HL-60 (cell line): ENCODE measurements at regions not wholly inside any gene's neighbourhood (a gene's known extent, or its start where the extent isn't known, plus 50 kb on each side); places are given as distances from the start of the nearest gene placed in this dataset.

Experiments used
- DNase-seq, 2 experiments: peaks; one replicate each; pipeline ENCODE4 v3.0.0-alpha.2; 2010 to 2020; ENCODE audit warnings: low read depth in 1 of 2, low spot score in 1 of 2
- H3K27ac ChIP-seq: fragments of 250-450 bp; sonication (Bioruptor Pico); replicated peaks from 2 replicates; pipeline ENCODE4 v1.5.1; 2020; ENCODE audit warnings: mild to moderate bottlenecking, moderate library complexity
- H3K27me3 ChIP-seq: fragments of 250-450 bp; sonication (Bioruptor Pico); 2 replicates; pipeline ENCODE4 v1.5.1; 2021; ENCODE audit warnings: mild to moderate bottlenecking, moderate library complexity; ENCODE audit not compliant: insufficient read depth, poor library complexity, severe bottlenecking
- H3K4me3 ChIP-seq: replicated peaks from 2 replicates; pipeline ENCODE4 v1.5.1; 2011; ENCODE audit warnings: mild to moderate bottlenecking, control low read depth, low read length; ENCODE audit not compliant: insufficient read depth
- GABPA ChIP-seq: IDR thresholded peaks from 2 replicates; pipeline ENCODE4 v1.6.1; 2012; ENCODE audit warnings: low read depth
- POLR2AphosphoS5 ChIP-seq: IDR thresholded peaks from 2 replicates; pipeline ENCODE4 v1.6.1; 2012; ENCODE audit warnings: low read depth
- SPI1 ChIP-seq: IDR thresholded peaks from 2 replicates; pipeline ENCODE4 v1.6.1; 2012; ENCODE audit warnings: low read depth, mild to moderate bottlenecking, borderline replicate concordance
- TF ChIP-seq, protein P1 (sequence below): IDR thresholded peaks from one replicate; pipeline ENCODE4 v1.5.1; 2011; ENCODE audit warnings: low read length, control low read depth, inconsistent platforms; ENCODE audit not compliant: insufficient read depth
- TF ChIP-seq, protein P2 (sequence below): IDR thresholded peaks from 2 replicates; pipeline ENCODE4 v1.6.1; 2012; ENCODE audit warnings: low read depth; ENCODE audit not compliant: insufficient replicate concordance

DNA sequence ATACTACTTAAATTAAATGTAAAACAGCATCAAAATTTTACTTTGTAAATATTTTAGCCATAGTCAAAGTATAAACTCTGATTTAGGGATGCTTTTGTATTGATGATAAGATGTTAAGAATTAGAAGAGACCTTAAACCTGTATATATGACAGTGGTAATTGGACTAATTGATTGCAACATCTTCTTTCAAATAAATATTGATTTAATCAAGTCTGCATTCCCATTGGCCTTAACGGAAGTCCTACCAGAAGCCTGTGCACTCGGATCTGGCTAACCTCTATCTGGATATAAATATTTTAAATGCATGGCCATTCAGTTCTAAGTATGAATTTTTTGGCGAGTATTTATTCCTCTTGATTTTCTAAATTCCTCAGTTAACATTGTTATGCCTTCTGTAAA lies 856.1 kb downstream of the USP25 start:
- Histone ChIP-seq H3K4me3 (no peak overlapping the region), H3K27ac (no peak overlapping the region), H3K27me3 (no peaks in the 10 kb centered on the region)
- TF ChIP-seq, protein P1, sequence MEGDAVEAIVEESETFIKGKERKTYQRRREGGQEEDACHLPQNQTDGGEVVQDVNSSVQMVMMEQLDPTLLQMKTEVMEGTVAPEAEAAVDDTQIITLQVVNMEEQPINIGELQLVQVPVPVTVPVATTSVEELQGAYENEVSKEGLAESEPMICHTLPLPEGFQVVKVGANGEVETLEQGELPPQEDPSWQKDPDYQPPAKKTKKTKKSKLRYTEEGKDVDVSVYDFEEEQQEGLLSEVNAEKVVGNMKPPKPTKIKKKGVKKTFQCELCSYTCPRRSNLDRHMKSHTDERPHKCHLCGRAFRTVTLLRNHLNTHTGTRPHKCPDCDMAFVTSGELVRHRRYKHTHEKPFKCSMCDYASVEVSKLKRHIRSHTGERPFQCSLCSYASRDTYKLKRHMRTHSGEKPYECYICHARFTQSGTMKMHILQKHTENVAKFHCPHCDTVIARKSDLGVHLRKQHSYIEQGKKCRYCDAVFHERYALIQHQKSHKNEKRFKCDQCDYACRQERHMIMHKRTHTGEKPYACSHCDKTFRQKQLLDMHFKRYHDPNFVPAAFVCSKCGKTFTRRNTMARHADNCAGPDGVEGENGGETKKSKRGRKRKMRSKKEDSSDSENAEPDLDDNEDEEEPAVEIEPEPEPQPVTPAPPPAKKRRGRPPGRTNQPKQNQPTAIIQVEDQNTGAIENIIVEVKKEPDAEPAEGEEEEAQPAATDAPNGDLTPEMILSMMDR: no peak
- TF ChIP-seq, protein P2, sequence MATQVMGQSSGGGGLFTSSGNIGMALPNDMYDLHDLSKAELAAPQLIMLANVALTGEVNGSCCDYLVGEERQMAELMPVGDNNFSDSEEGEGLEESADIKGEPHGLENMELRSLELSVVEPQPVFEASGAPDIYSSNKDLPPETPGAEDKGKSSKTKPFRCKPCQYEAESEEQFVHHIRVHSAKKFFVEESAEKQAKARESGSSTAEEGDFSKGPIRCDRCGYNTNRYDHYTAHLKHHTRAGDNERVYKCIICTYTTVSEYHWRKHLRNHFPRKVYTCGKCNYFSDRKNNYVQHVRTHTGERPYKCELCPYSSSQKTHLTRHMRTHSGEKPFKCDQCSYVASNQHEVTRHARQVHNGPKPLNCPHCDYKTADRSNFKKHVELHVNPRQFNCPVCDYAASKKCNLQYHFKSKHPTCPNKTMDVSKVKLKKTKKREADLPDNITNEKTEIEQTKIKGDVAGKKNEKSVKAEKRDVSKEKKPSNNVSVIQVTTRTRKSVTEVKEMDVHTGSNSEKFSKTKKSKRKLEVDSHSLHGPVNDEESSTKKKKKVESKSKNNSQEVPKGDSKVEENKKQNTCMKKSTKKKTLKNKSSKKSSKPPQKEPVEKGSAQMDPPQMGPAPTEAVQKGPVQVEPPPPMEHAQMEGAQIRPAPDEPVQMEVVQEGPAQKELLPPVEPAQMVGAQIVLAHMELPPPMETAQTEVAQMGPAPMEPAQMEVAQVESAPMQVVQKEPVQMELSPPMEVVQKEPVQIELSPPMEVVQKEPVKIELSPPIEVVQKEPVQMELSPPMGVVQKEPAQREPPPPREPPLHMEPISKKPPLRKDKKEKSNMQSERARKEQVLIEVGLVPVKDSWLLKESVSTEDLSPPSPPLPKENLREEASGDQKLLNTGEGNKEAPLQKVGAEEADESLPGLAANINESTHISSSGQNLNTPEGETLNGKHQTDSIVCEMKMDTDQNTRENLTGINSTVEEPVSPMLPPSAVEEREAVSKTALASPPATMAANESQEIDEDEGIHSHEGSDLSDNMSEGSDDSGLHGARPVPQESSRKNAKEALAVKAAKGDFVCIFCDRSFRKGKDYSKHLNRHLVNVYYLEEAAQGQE: no peak
- no peak for TF ChIP-seq GABPA
- TF ChIP-seq POLR2AphosphoS5: no peak
- no peak for TF ChIP-seq SPI1
- no peak for DNase-seq

DNA sequence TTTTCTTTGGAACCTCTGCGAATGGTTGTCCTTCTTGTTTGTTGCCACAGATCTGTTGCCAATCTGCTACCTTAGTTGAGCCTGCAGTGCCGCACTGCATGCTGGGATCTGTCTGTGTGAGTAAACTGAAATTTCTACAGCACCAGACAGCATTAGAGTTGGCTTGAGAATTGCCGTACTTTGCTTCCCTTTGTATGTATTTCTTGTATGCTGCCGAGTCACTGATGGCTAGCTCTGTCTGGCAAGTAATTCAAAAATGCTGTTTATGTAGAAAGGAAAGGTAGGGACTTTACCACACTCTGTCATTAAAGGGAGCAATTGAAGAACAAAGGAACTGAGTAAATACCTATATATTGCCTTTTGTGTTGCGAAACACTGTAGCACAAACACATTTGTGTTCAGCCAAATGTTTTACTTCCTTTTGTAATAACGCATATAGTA lies 857.4 kb downstream of the USP25 start:
- TF ChIP-seq GABPA (no peak), SPI1 (no peak), POLR2AphosphoS5 (no peak)
- TF ChIP-seq, protein P1: no peak
- TF ChIP-seq, protein P2: no peak
- DNase-seq: no peak
- H3K27me3 ChIP-seq: no peaks in the 10 kb centered on the region
- H3K4me3 ChIP-seq: no peak overlapping the region
- H3K27ac ChIP-seq: no peak overlapping the region

DNA sequence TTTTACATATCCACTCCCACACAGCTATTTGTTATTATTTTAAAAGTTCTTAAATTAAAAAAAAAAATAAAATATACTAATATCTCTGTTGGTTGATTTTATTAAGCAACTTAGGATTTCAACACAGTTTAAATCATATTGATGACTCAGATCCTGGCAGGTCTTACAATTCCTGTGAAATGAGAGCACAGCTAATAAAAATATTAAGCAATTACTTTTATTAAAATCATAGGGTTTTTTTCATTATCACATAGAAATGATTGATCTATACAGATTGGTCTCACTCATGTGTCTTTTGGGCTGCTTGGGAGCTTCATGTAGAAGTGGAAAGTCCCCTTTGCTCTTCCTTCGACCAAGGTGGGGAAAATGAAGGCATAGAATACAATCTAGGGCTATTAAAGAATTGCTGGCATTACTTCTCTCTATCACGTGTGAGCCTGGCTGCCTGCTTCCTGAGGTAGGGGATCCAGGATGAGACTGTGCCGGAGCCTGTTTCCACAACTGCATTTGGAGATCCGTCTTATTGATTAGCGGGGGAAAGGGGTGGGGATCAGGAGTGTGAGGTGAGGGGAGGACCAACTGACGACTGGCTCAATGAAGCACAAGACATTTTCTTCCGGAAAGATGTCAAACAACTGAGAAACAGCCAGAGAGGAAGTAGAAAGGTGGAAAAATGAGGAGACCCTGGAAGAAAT lies 858.0 kb downstream of the USP25 start:
- Histone ChIP-seq H3K27me3 (no peaks in the 10 kb centered on the region), H3K4me3 (no peak overlapping the region), H3K27ac (no peak overlapping the region)
- DNase-seq: no peak
- TF ChIP-seq, protein P1: no peak

DNA sequence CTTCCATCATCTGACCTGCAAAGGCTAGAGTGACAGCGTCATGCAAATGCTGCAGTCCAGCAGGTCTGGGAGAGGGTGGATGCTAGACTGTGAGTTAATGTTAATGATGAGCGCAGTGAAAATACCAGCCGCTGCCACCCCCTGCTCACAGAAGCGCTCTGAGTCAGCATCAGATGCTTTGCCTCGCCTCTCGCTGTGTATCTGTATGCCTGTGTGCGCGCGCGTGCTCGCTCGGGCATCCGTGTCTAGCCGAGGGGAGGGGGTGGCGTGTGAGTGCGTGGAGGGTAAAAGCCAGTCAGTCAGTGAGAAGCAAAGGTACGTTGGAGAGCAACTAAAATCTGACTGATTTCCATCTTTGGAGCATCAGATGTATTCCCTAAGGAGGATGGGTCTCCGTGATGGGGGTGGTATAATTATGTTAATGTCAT lies 858.7 kb downstream of the USP25 start:
- H3K4me3 ChIP-seq: no peak overlapping the region
- no peak for DNase-seq
- H3K27ac ChIP-seq: no peak overlapping the region
- TF ChIP-seq, protein P2: no peak
- TF ChIP-seq, protein P1: no peak
- TF ChIP-seq SPI1 (no peak), POLR2AphosphoS5 (no peak), GABPA (no peak)
- no peaks in the 10 kb centered on the region for H3K27me3 ChIP-seq
